AG10803 (cell line): ENCODE measurements at regions not wholly inside any gene's neighbourhood (a gene's known extent, or its start where the extent isn't known, plus 50 kb on each side); places are given as distances from the start of the nearest gene placed in this dataset.

Source experiments
- DNase-seq: peaks from one replicate; pipeline ENCODE4 v3.0.0; 2010; ENCODE audit warnings: low read depth
- H3K4me3 ChIP-seq: 2 replicates; pipeline ENCODE4 v1.5.1; 2011; ENCODE audit warnings: mild to moderate bottlenecking, low read length, control low read depth
- TF ChIP-seq, protein P1 (sequence below): conservative IDR thresholded peaks from 2 replicates; pipeline ENCODE4 v1.5.1; 2011; ENCODE audit warnings: mild to moderate bottlenecking, low read length, control low read depth, inconsistent platforms

DNA sequence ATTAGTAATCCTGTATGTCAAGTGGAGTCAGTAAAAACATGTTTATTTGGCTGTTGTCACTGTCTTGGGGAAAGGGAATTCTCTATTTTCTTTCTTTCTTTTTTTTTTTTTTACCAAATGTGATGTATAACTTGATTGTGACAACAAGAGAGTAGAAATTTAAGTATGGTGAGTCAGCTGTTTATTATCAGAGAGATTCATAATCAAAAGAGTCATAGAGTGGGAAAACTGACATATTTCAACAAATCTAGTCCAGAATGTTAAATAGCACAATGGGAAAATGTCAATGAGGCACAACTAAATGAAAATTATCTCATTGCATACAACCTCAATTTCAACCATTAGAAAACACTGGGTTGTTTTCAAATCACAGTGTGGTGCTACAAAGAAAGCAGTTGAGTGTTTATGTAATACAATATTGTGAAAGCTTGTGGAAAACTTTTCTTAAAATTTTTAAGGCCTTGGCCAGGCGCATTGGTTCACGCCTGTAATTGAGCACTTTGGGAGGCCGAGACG lies 111.9 kb upstream of the DTNA start:
- no peak for DNase-seq
- no peak overlapping the region for H3K4me3 ChIP-seq
- TF ChIP-seq, protein P1, sequence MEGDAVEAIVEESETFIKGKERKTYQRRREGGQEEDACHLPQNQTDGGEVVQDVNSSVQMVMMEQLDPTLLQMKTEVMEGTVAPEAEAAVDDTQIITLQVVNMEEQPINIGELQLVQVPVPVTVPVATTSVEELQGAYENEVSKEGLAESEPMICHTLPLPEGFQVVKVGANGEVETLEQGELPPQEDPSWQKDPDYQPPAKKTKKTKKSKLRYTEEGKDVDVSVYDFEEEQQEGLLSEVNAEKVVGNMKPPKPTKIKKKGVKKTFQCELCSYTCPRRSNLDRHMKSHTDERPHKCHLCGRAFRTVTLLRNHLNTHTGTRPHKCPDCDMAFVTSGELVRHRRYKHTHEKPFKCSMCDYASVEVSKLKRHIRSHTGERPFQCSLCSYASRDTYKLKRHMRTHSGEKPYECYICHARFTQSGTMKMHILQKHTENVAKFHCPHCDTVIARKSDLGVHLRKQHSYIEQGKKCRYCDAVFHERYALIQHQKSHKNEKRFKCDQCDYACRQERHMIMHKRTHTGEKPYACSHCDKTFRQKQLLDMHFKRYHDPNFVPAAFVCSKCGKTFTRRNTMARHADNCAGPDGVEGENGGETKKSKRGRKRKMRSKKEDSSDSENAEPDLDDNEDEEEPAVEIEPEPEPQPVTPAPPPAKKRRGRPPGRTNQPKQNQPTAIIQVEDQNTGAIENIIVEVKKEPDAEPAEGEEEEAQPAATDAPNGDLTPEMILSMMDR = no peak

DNA sequence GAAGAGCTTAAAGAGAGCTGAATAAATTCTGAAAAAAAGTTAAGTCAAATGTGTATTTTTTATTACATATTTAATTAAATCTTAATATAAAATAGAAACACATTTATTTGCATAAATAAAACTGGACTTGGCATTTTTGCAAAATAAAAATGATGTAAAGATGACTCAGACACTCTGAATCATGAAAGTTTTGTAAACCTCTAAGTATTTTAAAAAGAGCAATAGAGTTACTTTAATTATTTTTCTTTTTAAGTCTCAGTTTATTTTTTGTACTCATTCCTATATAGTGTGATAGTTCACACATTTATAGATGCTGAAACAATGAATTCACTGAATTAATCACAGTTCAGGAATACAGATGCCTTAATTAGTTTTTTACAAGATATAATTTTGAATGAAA lies 109.9 kb upstream of the DTNA start:
- DNase-seq = peak; percentile 17
- TF ChIP-seq, protein P1 = no peak
- H3K4me3 ChIP-seq = no peak overlapping the region

DNA sequence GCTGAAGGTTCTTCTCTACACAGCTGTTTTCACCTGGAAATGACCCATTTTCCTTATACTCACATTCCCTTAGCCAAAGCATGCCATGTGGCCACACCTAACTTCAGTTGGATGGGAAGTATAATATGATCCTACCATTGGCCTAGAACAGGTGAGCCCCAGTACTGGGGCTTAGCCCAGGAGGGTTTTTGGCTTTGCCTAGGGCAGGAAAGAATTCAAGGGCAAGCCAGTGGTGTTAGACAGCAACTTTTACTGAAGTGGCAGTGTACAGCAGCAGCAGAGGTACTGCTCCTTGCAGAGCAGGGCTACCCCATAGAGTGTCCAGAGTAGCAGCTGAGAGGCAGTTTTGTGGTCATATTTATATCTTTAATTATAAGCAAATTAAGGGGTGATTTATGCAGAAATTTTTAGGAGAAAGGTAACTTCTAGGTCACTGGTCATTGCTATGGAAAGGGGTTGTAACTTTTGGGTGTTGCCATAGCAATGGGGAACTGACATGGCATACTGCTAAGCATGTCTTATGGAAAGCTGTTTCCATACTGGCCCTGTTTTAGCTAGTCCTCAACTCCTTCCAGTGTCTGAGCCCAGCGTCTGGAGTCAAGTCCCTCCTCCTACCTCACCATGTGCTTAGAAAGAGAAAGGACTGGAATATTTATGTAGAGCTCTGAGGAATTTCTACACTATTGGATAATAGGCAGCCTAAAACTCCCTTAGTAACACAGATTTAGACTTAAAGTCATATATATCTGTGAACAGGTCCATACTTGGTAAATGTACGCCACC lies 109.0 kb upstream of the DTNA start:
- no peak overlapping the region for H3K4me3 ChIP-seq
- TF ChIP-seq, protein P1 = no peak
- DNase-seq = no peak

DNA sequence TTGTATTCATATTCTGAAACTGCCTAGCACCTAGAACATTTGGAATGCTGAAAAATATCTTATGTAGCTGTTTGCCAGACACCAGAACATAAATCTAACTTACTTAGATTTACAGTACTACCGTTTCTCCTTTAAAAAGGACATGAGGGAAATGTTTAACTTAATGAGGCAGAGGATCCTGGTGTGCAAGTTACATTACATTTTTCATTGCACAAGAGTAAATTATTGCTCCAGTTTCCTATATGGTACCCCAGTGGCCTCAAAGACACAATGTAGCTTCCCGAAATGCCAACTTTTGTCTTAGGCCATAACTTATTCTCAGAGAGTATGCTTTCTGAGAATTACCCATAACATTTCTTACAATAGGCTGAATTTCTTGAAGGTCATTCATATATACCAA lies 105.5 kb upstream of the DTNA start:
- DNase-seq = no peak
- TF ChIP-seq, protein P1 = no peak
- H3K4me3 ChIP-seq = no peak overlapping the region

DNA sequence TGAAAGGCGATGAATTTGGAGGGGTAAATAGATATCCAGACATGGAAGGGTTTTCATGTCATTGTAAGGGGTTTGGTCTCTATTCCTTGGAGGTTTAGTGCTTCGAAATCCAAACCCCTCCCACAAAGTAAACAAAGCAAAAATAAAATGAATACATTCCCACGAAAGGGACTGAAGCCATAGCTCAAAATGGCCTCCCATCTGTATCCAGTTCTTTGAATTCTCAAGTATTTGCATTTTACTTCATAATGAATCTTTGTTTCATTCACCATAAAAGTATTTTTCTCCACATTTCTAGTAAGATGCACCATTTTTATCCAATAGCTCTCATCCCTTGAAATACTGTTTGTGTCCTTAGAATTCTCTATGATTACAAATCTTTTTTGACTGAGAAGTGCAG lies 103.2 kb upstream of the DTNA start:
- DNase-seq = no peak
- H3K4me3 ChIP-seq = no peak overlapping the region
- TF ChIP-seq, protein P1 = no peak

DNA sequence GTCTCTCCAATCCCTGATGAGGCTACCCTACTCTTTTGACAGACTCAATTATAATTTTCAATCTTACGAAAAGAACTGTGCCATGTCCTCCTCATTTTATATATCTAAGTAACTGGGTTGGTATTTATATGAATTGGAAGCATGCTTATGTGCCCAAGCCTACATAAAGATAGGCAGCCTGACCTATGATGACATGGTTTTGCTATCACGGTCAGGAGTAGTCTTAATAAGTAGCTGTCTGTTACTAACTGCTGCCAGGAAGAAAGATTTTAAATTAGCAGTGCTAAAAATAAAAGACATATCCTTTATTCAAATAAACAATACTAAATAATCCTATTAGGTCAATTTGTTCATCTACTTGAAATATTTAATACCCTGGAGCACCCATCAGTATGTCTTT lies 102.0 kb upstream of the DTNA start:
- no peak for DNase-seq
- TF ChIP-seq, protein P1 = no peak
- H3K4me3 ChIP-seq = no peak overlapping the region

DNA sequence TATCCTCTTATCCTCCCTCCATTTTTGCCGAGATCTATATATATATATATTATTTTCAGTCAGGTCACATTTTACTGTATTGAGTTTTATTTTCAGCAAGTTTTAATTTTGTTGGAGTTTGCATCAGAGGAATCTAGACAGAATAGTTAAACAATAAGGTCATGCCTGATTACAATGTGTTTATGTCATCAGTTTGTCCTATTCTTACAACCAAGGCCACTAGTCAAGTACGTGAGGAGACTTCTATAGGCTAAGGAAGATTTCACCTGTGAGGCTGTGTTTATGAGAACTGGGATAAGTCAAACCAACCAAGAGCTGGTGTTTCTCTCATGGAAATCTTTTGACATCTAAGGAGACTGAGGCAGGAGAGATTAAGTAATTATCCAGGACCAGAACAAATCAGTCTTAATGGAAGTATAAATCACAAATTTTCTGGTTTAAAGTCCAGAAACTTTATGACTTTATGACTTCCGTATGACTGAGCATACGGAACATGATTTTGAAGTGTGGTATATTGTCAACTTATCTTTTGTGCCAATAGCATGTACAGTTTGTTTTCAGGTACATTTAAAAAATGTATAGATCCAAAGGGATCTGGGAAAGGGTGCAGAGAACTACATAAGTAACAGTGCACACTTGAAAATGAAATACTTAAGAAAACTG lies 100.0 kb upstream of the DTNA start:
- TF ChIP-seq, protein P1 = no peak
- no peak for DNase-seq
- no peak overlapping the region for H3K4me3 ChIP-seq
